Activated CD8-positive, alpha-beta T cell treated with anti-CD3 and anti-CD28 coated beads for 36 hours (primary cell): ENCODE measurements at regions not wholly inside any gene's neighbourhood (a gene's known extent, or its start where the extent isn't known, plus 50 kb on each side); places are given as distances from the start of the nearest gene placed in this dataset.
"Not testable (repeated sequence)": the region's sequence is repeated elsewhere in the genome, so short reads cannot be mapped to it uniquely, and the experiment has no call there.

Experiments used
- ATAC-seq: fragments of 200-7000 bp; cut with Tn5 transposase; one replicate; pipeline ENCODE4 v1.10.0; 2021; ENCODE audit warnings: mild to moderate bottlenecking, moderate library complexity
- CTCF ChIA-PET: fragments of 350-600 bp; sonication (Branson Sonifier 250); formaldehyde crosslinking; loops from one replicate; lab custom pipeline; 2021; ENCODE audit warnings: antibody characterized with exemption; lab: Charles Lee
- POLR2A ChIA-PET: fragments of 350-600 bp; sonication (Branson Sonifier 250); formaldehyde crosslinking; loops from one replicate; lab custom pipeline; 2021; ENCODE audit warnings: antibody characterized with exemption; lab: Charles Lee
- DNase-seq: peaks from one replicate; pipeline ENCODE4 v3.0.0-alpha.2; 2020
- H3K27ac Mint-ChIP-seq: one replicate; pipeline ENCODE4 v1.8.0; 2021; ENCODE audit warnings: mild to moderate bottlenecking, mixed read lengths
- H3K27me3 Mint-ChIP-seq: one replicate; pipeline ENCODE4 v1.8.0; 2021; ENCODE audit warnings: mixed read lengths
- H3K36me3 Mint-ChIP-seq: one replicate; pipeline ENCODE4 v1.8.0; 2021; ENCODE audit warnings: low read depth, mixed read lengths
- H3K4me1 Mint-ChIP-seq: one replicate; pipeline ENCODE4 v1.8.0; 2021; ENCODE audit warnings: low read depth, mixed read lengths
- H3K4me3 Mint-ChIP-seq: one replicate; pipeline ENCODE4 v1.8.0; 2021; ENCODE audit warnings: mild to moderate bottlenecking, moderate library complexity, mixed read lengths
- H3K9me3 Mint-ChIP-seq: one replicate; pipeline ENCODE4 v1.8.0; 2021; ENCODE audit warnings: mixed read lengths
- intact Hi-C: fragments of 100-400 bp; cut with micrococcal nuclease; formaldehyde crosslinking; loops from one replicate; pipeline ENCODE4 v1.10.0; 2022
- TF ChIP-seq, protein P1 (sequence below): fragments of 200-600 bp; IDR thresholded peaks from one replicate; pipeline ENCODE4 v1.8.0; 2022; ENCODE audit warnings: antibody characterized with exemption, mild to moderate bottlenecking

GRCh38 chr12:94010307-94010706 lies 138.1 kb upstream of the PLXNC1 start:
- intact Hi-C loops: no loop called here
- Mint-ChIP-seq H3K4me1 (peaks cover 15% of the 10 kb centered on the region), H3K36me3 (peaks cover 3% of the 10 kb centered on the region), H3K9me3 (peaks cover 4% of the 10 kb centered on the region), H3K27me3 (peaks cover 2% of the 10 kb centered on the region), H3K4me3 (no peak overlapping the region), H3K27ac (no peak overlapping the region)
- ChIA-PET CTCF (no interaction called here), POLR2A (no interaction called here)
- ATAC-seq (no peak), DNase-seq (no peak)
- TF ChIP-seq, protein P1, sequence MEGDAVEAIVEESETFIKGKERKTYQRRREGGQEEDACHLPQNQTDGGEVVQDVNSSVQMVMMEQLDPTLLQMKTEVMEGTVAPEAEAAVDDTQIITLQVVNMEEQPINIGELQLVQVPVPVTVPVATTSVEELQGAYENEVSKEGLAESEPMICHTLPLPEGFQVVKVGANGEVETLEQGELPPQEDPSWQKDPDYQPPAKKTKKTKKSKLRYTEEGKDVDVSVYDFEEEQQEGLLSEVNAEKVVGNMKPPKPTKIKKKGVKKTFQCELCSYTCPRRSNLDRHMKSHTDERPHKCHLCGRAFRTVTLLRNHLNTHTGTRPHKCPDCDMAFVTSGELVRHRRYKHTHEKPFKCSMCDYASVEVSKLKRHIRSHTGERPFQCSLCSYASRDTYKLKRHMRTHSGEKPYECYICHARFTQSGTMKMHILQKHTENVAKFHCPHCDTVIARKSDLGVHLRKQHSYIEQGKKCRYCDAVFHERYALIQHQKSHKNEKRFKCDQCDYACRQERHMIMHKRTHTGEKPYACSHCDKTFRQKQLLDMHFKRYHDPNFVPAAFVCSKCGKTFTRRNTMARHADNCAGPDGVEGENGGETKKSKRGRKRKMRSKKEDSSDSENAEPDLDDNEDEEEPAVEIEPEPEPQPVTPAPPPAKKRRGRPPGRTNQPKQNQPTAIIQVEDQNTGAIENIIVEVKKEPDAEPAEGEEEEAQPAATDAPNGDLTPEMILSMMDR: no peak

GRCh38 chr12:94012071-94012470 lies 136.3 kb upstream of the PLXNC1 start:
- Mint-ChIP-seq H3K4me1 (peaks cover 15% of the 10 kb centered on the region), H3K27me3 (peaks cover 2% of the 10 kb centered on the region), H3K36me3 (peaks cover 10% of the 10 kb centered on the region), H3K4me3 (no peak overlapping the region), H3K27ac (no peak overlapping the region), H3K9me3 (peaks cover 17% of the 10 kb centered on the region)
- intact Hi-C loops: no loop called here
- TF ChIP-seq, protein P1: no peak
- DNase-seq (no peak), ATAC-seq (no peak)
- CTCF ChIA-PET: interaction anchor here (1.0 kb wide), 1 partner anchor 509 kb away, joined by 3 read pairs; no protein-coding TSS in a partner anchor
- POLR2A ChIA-PET: no interaction called here

DNA sequence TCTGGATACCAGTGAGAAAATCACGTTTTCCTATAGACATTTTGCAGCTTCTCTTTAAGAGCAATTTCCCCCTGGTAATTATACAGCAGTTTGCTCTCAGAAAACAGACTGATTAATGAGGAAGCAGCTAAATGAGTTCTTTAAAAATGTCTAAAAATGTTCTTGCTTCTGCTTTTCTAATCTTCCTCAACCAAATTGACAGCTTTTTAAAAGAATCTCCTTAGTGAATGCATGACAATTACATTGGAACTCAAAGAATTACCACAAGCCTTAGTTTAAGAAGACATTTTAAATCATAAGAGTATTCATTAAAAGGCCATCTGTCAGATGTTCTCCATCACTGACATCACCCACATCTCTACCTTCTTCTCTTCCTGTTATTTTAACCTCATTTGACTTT lies 135.8 kb upstream of the PLXNC1 start:
- no peak for ATAC-seq
- intact Hi-C loops: no loop called here
- H3K4me1 Mint-ChIP-seq: peaks cover 14% of the 10 kb centered on the region
- H3K9me3 Mint-ChIP-seq: peaks cover 22% of the 10 kb centered on the region
- DNase-seq: no peak
- H3K4me3 Mint-ChIP-seq: no peak overlapping the region
- no peak overlapping the region for H3K27ac Mint-ChIP-seq
- peaks cover 2% of the 10 kb centered on the region for H3K27me3 Mint-ChIP-seq
- TF ChIP-seq, protein P1: no peak
- CTCF ChIA-PET: interaction anchor here (1.0 kb wide), 1 partner anchor 510 kb away, joined by 3 read pairs; no protein-coding TSS in a partner anchor
- POLR2A ChIA-PET: no interaction called here
- H3K36me3 Mint-ChIP-seq: peaks cover 15% of the 10 kb centered on the region

- intact Hi-C loops, ATAC-seq, CTCF ChIA-PET, H3K4me1 Mint-ChIP-seq, DNase-seq, H3K27me3 Mint-ChIP-seq, H3K27ac Mint-ChIP-seq, H3K4me3 Mint-ChIP-seq: not testable (repeated sequence)
- Mint-ChIP-seq H3K9me3 (peaks cover 37% of the 10 kb centered on the region), H3K36me3 (peaks cover 22% of the 10 kb centered on the region)
- POLR2A ChIA-PET: interaction anchor here (2.2 kb wide), 1 partner anchor 15 kb away, joined by 5 read pairs; no protein-coding TSS in a partner anchor
Measured at GRCh38 chr12:94017247-94017646, 131.1 kb upstream of the PLXNC1 start.

- POLR2A ChIA-PET: no interaction called here
- CTCF ChIA-PET: interaction anchor here (3.2 kb wide), 1 partner anchor 81 kb away, joined by 13 read pairs; no protein-coding TSS in a partner anchor
- intact Hi-C loops: no loop called here
Measured at GRCh38 chr12:94020335-94020734, 128.0 kb upstream of the PLXNC1 start.

More at GRCh38 chr12:94020335-94020734, 128.0 kb upstream of the PLXNC1 start:
- Mint-ChIP-seq H3K4me3 (no peak overlapping the region), H3K27me3 (no peaks in the 10 kb centered on the region), H3K4me1 (no peaks in the 10 kb centered on the region), H3K9me3 (peaks cover 40% of the 10 kb centered on the region), H3K36me3 (peaks cover 19% of the 10 kb centered on the region), H3K27ac (no peak overlapping the region)
- TF ChIP-seq, protein P1: no peak
- no peak for DNase-seq
- ATAC-seq: no peak
